Adrenal gland (tissue), 5 donors: ENCODE measurements at regions not wholly inside any gene's neighbourhood (a gene's known extent, or its start where the extent isn't known, plus 50 kb on each side); places are given as distances from the start of the nearest gene placed in this dataset.

Experiments
- CTCF ChIP-seq, 6 experiments: fragments of 450-650 bp in 4 of 6; fragments of 200-600 bp in 2 of 6; sonication (generic) in 1 of 6; IDR thresholded peaks; 1 replicate in 5 of 6; 2 replicates in 1 of 6; pipeline versions ENCODE4 v1.5.1 to v1.8.0; 2016 to 2021; ENCODE audit warnings: antibody characterized with exemption in 6 of 6, mild to moderate bottlenecking in 2 of 6, moderate library complexity in 1 of 6
- POLR2A ChIP-seq, 2 donors: fragments of 450-650 bp; IDR thresholded peaks; one replicate each; pipeline ENCODE4 v1.6.1; 2017; ENCODE audit warnings: antibody characterized with exemption in 2 of 2, mild to moderate bottlenecking in 2 of 2, moderate library complexity in 1 of 2
- donor health status: DM: no; HTN: no; CAD: no.

- TF ChIP-seq CTCF (IDR thresholded peaks at IDR 0.05) (no peak), POLR2A (IDR thresholded peaks at IDR 0.05) (no peak)
These were observed 1070.0 kb downstream of the LRFN5 start for GRCh38 chr14:42676636-42677035.
